ENCODE measurements at regions not wholly inside any gene's neighbourhood (a gene's known extent, or its start where the extent isn't known, plus 50 kb on each side); places are given as distances from the start of the nearest gene placed in this dataset.

GRCh38 chr7:152523916-152524315 lies 88.1 kb upstream of the KMT2C start:
- Mint-ChIP-seq H3K27me3 (ENCODE audit: low read depth) (no peaks in the 10 kb centered on the region), H3K27ac (ENCODE audit: unreplicated experiment) (peak overlapping the region; percentile 14), H3K9me3 (peaks cover 3% of the 10 kb centered on the region), H3K36me3 (ENCODE audit: low read depth) (peaks cover 3% of the 10 kb centered on the region), H3K4me1 (peaks cover 28% of the 10 kb centered on the region), H3K4me3 (no peak overlapping the region)
- no peak for DNase-seq (ENCODE audit: low read depth, low spot score)
- TF ChIP-seq CTCF (conservative IDR thresholded peaks at IDR 0.05), result no peak

GRCh38 chr7:152522571-152523067 lies 86.8 kb upstream of the KMT2C start:
- Mint-ChIP-seq H3K9me3 (peaks cover 3% of the 10 kb centered on the region), H3K4me3 (no peak overlapping the region), H3K27ac (ENCODE audit: unreplicated experiment) (no peak overlapping the region), H3K4me1 (peaks cover 28% of the 10 kb centered on the region), H3K36me3 (ENCODE audit: low read depth) (peaks cover 3% of the 10 kb centered on the region), H3K27me3 (ENCODE audit: low read depth) (no peaks in the 10 kb centered on the region)
- no peak for TF ChIP-seq CTCF (conservative IDR thresholded peaks at IDR 0.05)
- DNase-seq (ENCODE audit: low read depth, low spot score), result no peak

- no peak for DNase-seq (ENCODE audit: low read depth, low spot score)
- Mint-ChIP-seq H3K4me3 (no peak overlapping the region), H3K36me3 (ENCODE audit: low read depth) (peaks cover 3% of the 10 kb centered on the region), H3K27me3 (ENCODE audit: low read depth) (no peaks in the 10 kb centered on the region), H3K4me1 (peaks cover 28% of the 10 kb centered on the region), H3K27ac (ENCODE audit: unreplicated experiment) (no peak overlapping the region), H3K9me3 (peaks cover 3% of the 10 kb centered on the region)
- no peak for TF ChIP-seq CTCF (conservative IDR thresholded peaks at IDR 0.05)
These were observed 85.9 kb upstream of the KMT2C start for GRCh38 chr7:152521420-152522337.

- TF ChIP-seq CTCF (conservative IDR thresholded peaks at IDR 0.05), result no peak
- Mint-ChIP-seq H3K27ac (ENCODE audit: unreplicated experiment) (no peak overlapping the region), H3K4me1 (peaks cover 28% of the 10 kb centered on the region), H3K9me3 (peaks cover 3% of the 10 kb centered on the region), H3K36me3 (ENCODE audit: low read depth) (peaks cover 3% of the 10 kb centered on the region), H3K27me3 (ENCODE audit: low read depth) (no peaks in the 10 kb centered on the region), H3K4me3 (peak overlapping the region; percentile 35)
- no peak for DNase-seq (ENCODE audit: low read depth, low spot score)
These were observed 85.1 kb upstream of the KMT2C start for GRCh38 chr7:152520861-152521302.

- H3K4me1 Mint-ChIP-seq, result peaks cover 28% of the 10 kb centered on the region
- H3K27me3 Mint-ChIP-seq (ENCODE audit: low read depth), result no peaks in the 10 kb centered on the region
- peaks cover 3% of the 10 kb centered on the region for H3K9me3 Mint-ChIP-seq
- no peak overlapping the region for H3K4me3 Mint-ChIP-seq
- H3K36me3 Mint-ChIP-seq (ENCODE audit: low read depth), result peaks cover 3% of the 10 kb centered on the region
- no peak for DNase-seq (ENCODE audit: low read depth, low spot score)
- no peak overlapping the region for H3K27ac Mint-ChIP-seq (ENCODE audit: unreplicated experiment)
- TF ChIP-seq CTCF (conservative IDR thresholded peaks at IDR 0.05), result no peak
These were observed 83.5 kb upstream of the KMT2C start for GRCh38 chr7:152519290-152519689.

Data from neural crest cell (in vitro differentiated cells).